Osteoblast (primary cell): ENCODE measurements at regions not wholly inside any gene's neighbourhood (a gene's known extent, or its start where the extent isn't known, plus 50 kb on each side); places are given as distances from the start of the nearest gene placed in this dataset.

Experiments
- DNase-seq: peaks from one replicate; pipeline ENCODE4 v3.0.0; 2011; ENCODE audit warnings: low spot score, mixed read lengths; ENCODE audit not compliant: insufficient read length; ENCODE audit errors: missing footprints
- H2AFZ ChIP-seq: 2 replicates; pipeline ENCODE4 v1.6.0; 2011; ENCODE audit warnings: mild to moderate bottlenecking, low read length
- H3K27ac ChIP-seq: 2 replicates; pipeline ENCODE4 v1.5.1; 2011; ENCODE audit warnings: mild to moderate bottlenecking, low read depth, low read length, moderate library complexity
- H3K27me3 ChIP-seq: 2 replicates; pipeline ENCODE4 v1.6.0; 2012; ENCODE audit warnings: mild to moderate bottlenecking, control low read depth, inconsistent platforms, low read length, moderate library complexity; ENCODE audit not compliant: insufficient read depth
- H3K36me3 ChIP-seq: 2 replicates; pipeline ENCODE4 v1.5.1; 2011; ENCODE audit warnings: mild to moderate bottlenecking, low read length, control low read depth, moderate library complexity; ENCODE audit not compliant: insufficient read depth
- H3K4me1 ChIP-seq: 2 replicates; pipeline ENCODE4 v1.5.1; 2011; ENCODE audit warnings: mild to moderate bottlenecking, low read length, control low read depth, moderate library complexity; ENCODE audit not compliant: insufficient read depth
- H3K4me2 ChIP-seq: 2 replicates; pipeline ENCODE4 v1.6.0; 2011; ENCODE audit warnings: mild to moderate bottlenecking, low read length; ENCODE audit not compliant: insufficient read depth
- H3K4me3 ChIP-seq: fragments of 200-600 bp; sonication (generic); 3 replicates; pipeline ENCODE4 v1.5.1; 2012; ENCODE audit warnings: mild to moderate bottlenecking, low read length, inconsistent platforms; ENCODE audit not compliant: insufficient read depth
- H3K79me2 ChIP-seq: 2 replicates; pipeline ENCODE4 v1.6.0; 2012; ENCODE audit warnings: mild to moderate bottlenecking, low read length, control low read depth, inconsistent platforms; ENCODE audit not compliant: insufficient read depth
- H3K9me3 ChIP-seq: 2 replicates; pipeline ENCODE4 v1.5.1; 2011; ENCODE audit warnings: low read depth, low read length, control low read depth
- H4K20me1 ChIP-seq: 2 replicates; pipeline ENCODE4 v1.6.0; 2012; ENCODE audit warnings: mild to moderate bottlenecking, low read length, control low read depth; ENCODE audit not compliant: insufficient read depth
- TF ChIP-seq, protein P1 (sequence below): IDR thresholded peaks from 2 replicates; pipeline ENCODE4 v1.5.1; 2011; ENCODE audit warnings: mild to moderate bottlenecking, low read depth, low read length, moderate library complexity; ENCODE audit errors: extremely low read depth

DNA sequence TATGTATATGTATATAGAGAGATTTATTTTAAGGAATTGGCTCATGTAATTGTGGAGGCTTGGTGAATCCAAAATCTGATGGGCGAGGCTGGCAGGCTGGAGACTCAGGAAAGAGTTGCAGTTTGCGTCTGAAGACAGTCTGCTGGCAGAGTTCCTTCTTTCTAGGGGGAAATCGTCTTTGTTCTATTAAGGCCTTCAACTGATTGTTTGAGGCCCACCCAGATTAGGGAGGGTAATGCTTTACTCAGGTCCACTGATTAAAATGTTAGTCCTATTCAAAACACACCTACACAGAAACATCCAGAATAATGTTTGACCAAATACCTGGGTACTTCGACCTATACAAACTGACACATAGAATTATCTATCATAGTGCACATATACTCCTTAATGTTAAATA is 149.5 kb downstream of the NAA11 start:
- no peak for DNase-seq
- TF ChIP-seq, protein P1, sequence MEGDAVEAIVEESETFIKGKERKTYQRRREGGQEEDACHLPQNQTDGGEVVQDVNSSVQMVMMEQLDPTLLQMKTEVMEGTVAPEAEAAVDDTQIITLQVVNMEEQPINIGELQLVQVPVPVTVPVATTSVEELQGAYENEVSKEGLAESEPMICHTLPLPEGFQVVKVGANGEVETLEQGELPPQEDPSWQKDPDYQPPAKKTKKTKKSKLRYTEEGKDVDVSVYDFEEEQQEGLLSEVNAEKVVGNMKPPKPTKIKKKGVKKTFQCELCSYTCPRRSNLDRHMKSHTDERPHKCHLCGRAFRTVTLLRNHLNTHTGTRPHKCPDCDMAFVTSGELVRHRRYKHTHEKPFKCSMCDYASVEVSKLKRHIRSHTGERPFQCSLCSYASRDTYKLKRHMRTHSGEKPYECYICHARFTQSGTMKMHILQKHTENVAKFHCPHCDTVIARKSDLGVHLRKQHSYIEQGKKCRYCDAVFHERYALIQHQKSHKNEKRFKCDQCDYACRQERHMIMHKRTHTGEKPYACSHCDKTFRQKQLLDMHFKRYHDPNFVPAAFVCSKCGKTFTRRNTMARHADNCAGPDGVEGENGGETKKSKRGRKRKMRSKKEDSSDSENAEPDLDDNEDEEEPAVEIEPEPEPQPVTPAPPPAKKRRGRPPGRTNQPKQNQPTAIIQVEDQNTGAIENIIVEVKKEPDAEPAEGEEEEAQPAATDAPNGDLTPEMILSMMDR, result no peak
- no peak overlapping the region for H3K4me2 ChIP-seq

DNA sequence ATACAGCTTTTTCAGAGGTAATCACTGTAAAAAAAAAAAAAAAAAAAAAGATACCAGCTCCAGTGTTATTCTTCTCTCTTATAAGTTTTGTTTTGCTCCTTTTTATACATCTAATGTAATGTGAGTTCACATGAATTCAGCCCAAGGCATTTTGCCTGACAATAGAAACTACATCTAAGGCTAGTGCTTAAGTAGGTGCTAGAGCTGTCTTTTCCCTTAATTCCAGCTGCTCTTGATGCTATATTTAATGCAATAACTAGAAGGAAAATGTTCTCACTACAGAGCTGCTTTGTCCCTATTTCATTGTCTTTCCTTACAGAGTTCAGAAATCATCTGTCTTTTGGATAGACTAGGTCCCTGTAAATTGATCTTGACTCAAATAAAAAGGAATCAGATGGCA is 150.1 kb downstream of the NAA11 start:
- Histone ChIP-seq H3K4me3 (no peak overlapping the region), H3K4me1 (no peaks in the 10 kb centered on the region), H4K20me1 (no peaks in the 10 kb centered on the region), H3K9me3 (no peaks in the 10 kb centered on the region), H3K4me2 (no peak overlapping the region), H3K79me2 (no peaks in the 10 kb centered on the region), H3K36me3 (no peaks in the 10 kb centered on the region), H2AFZ (no peak overlapping the region), H3K27ac (no peak overlapping the region), H3K27me3 (no peaks in the 10 kb centered on the region)
- DNase-seq, result no peak
- TF ChIP-seq, protein P1, result no peak

More for the DNA sequence above, 149.5 kb downstream of the NAA11 start:
- Histone ChIP-seq H3K79me2 (no peaks in the 10 kb centered on the region), H4K20me1 (no peaks in the 10 kb centered on the region), H3K9me3 (no peaks in the 10 kb centered on the region), H3K4me3 (no peak overlapping the region), H3K36me3 (no peaks in the 10 kb centered on the region), H2AFZ (no peak overlapping the region), H3K4me1 (no peaks in the 10 kb centered on the region), H3K27ac (no peak overlapping the region), H3K27me3 (no peaks in the 10 kb centered on the region)

DNA sequence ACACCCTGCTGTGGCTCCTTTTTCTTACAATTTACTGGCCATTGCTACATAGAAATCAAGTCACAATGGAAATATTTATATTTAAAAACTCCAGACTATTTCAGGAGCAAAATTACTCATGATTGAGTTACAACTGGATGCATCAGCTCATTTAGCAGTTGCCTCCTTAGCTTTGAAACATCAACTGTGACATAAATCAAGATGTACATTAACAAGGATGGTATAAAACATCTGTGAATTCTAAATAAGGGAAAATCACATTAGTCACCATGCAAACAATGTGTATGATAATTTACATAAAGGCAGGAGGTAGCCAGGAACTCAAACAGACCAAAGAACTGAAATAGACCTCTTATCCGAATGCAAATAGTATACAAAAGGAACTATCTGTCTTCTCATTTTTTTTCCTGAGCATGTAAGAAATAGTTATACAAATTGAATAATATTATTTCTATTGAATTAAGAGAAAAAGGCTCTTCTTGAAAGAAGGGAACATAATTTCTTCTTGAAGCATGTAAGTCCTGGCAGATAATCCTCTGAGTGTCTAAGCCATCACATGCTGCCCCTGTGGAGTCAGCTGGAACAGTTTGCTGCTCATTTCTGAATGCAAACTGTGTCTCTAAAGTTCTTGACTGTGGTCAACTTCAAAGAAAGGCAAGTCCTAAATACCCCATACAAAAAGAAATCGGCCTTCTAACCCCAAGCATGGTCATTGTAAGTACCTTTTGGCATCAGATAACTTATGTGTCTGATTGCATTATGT is 151.2 kb downstream of the NAA11 start:
- H2AFZ ChIP-seq, result no peak overlapping the region
- H4K20me1 ChIP-seq, result no peaks in the 10 kb centered on the region
- no peaks in the 10 kb centered on the region for H3K4me1 ChIP-seq
- TF ChIP-seq, protein P1, result no peak
- H3K4me3 ChIP-seq, result no peak overlapping the region
- no peaks in the 10 kb centered on the region for H3K36me3 ChIP-seq
- no peaks in the 10 kb centered on the region for H3K27me3 ChIP-seq
- no peak overlapping the region for H3K27ac ChIP-seq
- no peaks in the 10 kb centered on the region for H3K9me3 ChIP-seq
- H3K79me2 ChIP-seq, result no peaks in the 10 kb centered on the region
- H3K4me2 ChIP-seq, result no peak overlapping the region
- no peak for DNase-seq

DNA sequence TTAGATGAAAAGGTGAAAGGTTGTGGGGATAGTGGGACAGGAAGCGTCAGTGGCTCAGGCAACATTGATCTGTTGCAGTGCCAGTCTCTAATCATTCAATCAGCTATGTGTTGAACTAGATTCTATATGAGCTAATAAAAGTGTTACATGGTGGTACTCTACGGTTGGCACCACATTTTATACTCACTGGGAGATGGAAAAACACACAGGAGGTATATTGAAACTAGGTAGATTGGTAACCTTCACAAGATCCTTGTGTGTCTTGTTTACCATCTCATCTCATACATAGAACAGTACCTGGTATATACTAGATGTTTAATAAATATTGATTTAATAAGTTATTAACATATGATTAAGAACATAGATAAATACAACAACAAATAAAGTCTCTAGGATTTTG is 152.7 kb downstream of the NAA11 start:
- Histone ChIP-seq H3K27me3 (no peaks in the 10 kb centered on the region), H3K27ac (no peak overlapping the region), H2AFZ (no peak overlapping the region), H3K36me3 (no peaks in the 10 kb centered on the region), H3K4me3 (no peak overlapping the region), H3K9me3 (no peaks in the 10 kb centered on the region), H3K4me2 (no peak overlapping the region), H3K79me2 (no peaks in the 10 kb centered on the region), H4K20me1 (no peaks in the 10 kb centered on the region), H3K4me1 (no peaks in the 10 kb centered on the region)
- TF ChIP-seq, protein P1, result no peak
- DNase-seq, result no peak
